ENCODE measurements at regions not wholly inside any gene's neighbourhood (a gene's known extent, or its start where the extent isn't known, plus 50 kb on each side); places are given as distances from the start of the nearest gene placed in this dataset.

GRCh38 chr2:12577091-12577490, 139.6 kb upstream of the TRIB2 start:
- DNase-seq: no peak

- no peak for DNase-seq
These were observed 139.0 kb upstream of the TRIB2 start for GRCh38 chr2:12577567-12578253.

GRCh38 chr2:12579018-12579417, 137.7 kb upstream of the TRIB2 start:
- no peak for DNase-seq

- no peak for DNase-seq
These were observed 132.4 kb upstream of the TRIB2 start for GRCh38 chr2:12584338-12584737.

GRCh38 chr2:12585784-12586183, 131.0 kb upstream of the TRIB2 start:
- DNase-seq: no peak

GRCh38 chr2:12587228-12587627, 129.5 kb upstream of the TRIB2 start:
- DNase-seq: no peak

- DNase-seq: no peak
These were observed 128.8 kb upstream of the TRIB2 start for GRCh38 chr2:12587729-12588522.

GRCh38 chr2:12588986-12589385, 127.8 kb upstream of the TRIB2 start:
- DNase-seq: no peak

GRCh38 chr2:12589802-12590320, 126.9 kb upstream of the TRIB2 start:
- no peak for DNase-seq

- DNase-seq: no peak
These were observed 124.4 kb upstream of the TRIB2 start for GRCh38 chr2:12592296-12592695.

GRCh38 chr2:12594590-12594989, 122.1 kb upstream of the TRIB2 start:
- no peak for DNase-seq

GRCh38 chr2:12596771-12597170, 120.0 kb upstream of the TRIB2 start:
- no peak for DNase-seq

GRCh38 chr2:12597610-12598009, 119.1 kb upstream of the TRIB2 start:
- DNase-seq: no peak

GRCh38 chr2:12602661-12603060, 114.1 kb upstream of the TRIB2 start:
- no peak for DNase-seq

- no peak for DNase-seq
These were observed 112.9 kb upstream of the TRIB2 start for GRCh38 chr2:12603781-12604295.

GRCh38 chr2:12604341-12604740, 112.4 kb upstream of the TRIB2 start:
- DNase-seq: no peak

GRCh38 chr2:12605366-12605765, 111.4 kb upstream of the TRIB2 start:
- no peak for DNase-seq

GRCh38 chr2:12605936-12606335, 110.8 kb upstream of the TRIB2 start:
- no peak for DNase-seq

GRCh38 chr2:12606472-12607000, 110.2 kb upstream of the TRIB2 start:
- no peak for DNase-seq

GRCh38 chr2:12607971-12608370, 108.8 kb upstream of the TRIB2 start:
- no peak for DNase-seq

GRCh38 chr2:12610314-12610713, 106.4 kb upstream of the TRIB2 start:
- no peak for DNase-seq

- DNase-seq: no peak
These were observed 104.6 kb upstream of the TRIB2 start for GRCh38 chr2:12612168-12612567.

GRCh38 chr2:12612671-12613070, 104.1 kb upstream of the TRIB2 start:
- DNase-seq: no peak

Measured in NCI-H774 (cell line).